HG03354 (cell line): ENCODE measurements at regions not wholly inside any gene's neighbourhood (a gene's known extent, or its start where the extent isn't known, plus 50 kb on each side); places are given as distances from the start of the nearest gene placed in this dataset.

Experiments used
- ATAC-seq: cut with Tn5 transposase; IDR thresholded peaks from one replicate; pipeline ENCODE4 v1.9.1; 2021; ENCODE audit warnings: mild to moderate bottlenecking; ENCODE audit not compliant: unreplicated experiment, poor library complexity, severe bottlenecking

- ATAC-seq: no peak
These were observed 150.1 kb downstream of the PPP1R2C start for GRCh38 chrX:42627891-42628290.

GRCh38 chrX:42624524-42624923 is 153.4 kb downstream of the PPP1R2C start:
- ATAC-seq: no peak

- ATAC-seq: no peak
These were observed 158.9 kb downstream of the PPP1R2C start for GRCh38 chrX:42619068-42619467.

- ATAC-seq: no peak
These were observed 161.0 kb downstream of the PPP1R2C start for GRCh38 chrX:42616981-42617380.

GRCh38 chrX:42615161-42615563 is 162.8 kb downstream of the PPP1R2C start:
- ATAC-seq: no peak

- ATAC-seq: no peak
These were observed 171.4 kb downstream of the PPP1R2C start for GRCh38 chrX:42606591-42606990.

- ATAC-seq: no peak
These were observed 173.7 kb downstream of the PPP1R2C start for GRCh38 chrX:42604302-42604701.

GRCh38 chrX:42603016-42603415 is 174.9 kb downstream of the PPP1R2C start:
- ATAC-seq: no peak

- ATAC-seq: no peak
These were observed 175.4 kb downstream of the PPP1R2C start for GRCh38 chrX:42602566-42602965.

- no peak for ATAC-seq
These were observed 175.8 kb downstream of the PPP1R2C start for GRCh38 chrX:42602136-42602535.

GRCh38 chrX:42597481-42597880 is 180.5 kb downstream of the PPP1R2C start:
- ATAC-seq: no peak

- ATAC-seq: no peak
These were observed 191.9 kb downstream of the PPP1R2C start for GRCh38 chrX:42585842-42586621.

GRCh38 chrX:42577936-42578470 is 200.0 kb downstream of the PPP1R2C start:
- no peak for ATAC-seq

GRCh38 chrX:42567268-42567667 is 210.7 kb downstream of the PPP1R2C start:
- ATAC-seq: no peak

- no peak for ATAC-seq
These were observed 212.2 kb downstream of the PPP1R2C start for GRCh38 chrX:42565739-42566138.

- no peak for ATAC-seq
These were observed 231.2 kb downstream of the PPP1R2C start for GRCh38 chrX:42546800-42547199.

GRCh38 chrX:42544883-42545282 is 233.1 kb downstream of the PPP1R2C start:
- no peak for ATAC-seq

- ATAC-seq: no peak
These were observed 236.4 kb downstream of the PPP1R2C start for GRCh38 chrX:42541554-42541953.

- ATAC-seq: no peak
These were observed 237.8 kb downstream of the PPP1R2C start for GRCh38 chrX:42540146-42540545.

- no peak for ATAC-seq
These were observed 239.6 kb downstream of the PPP1R2C start for GRCh38 chrX:42538405-42538804.

- ATAC-seq: no peak
These were observed 241.7 kb downstream of the PPP1R2C start for GRCh38 chrX:42536286-42536685.

GRCh38 chrX:42535233-42535632 is 242.7 kb downstream of the PPP1R2C start:
- ATAC-seq: no peak
